WI38 (cell line): ENCODE measurements at regions not wholly inside any gene's neighbourhood (a gene's known extent, or its start where the extent isn't known, plus 50 kb on each side); places are given as distances from the start of the nearest gene placed in this dataset.

Experiments used
- H3K4me3 ChIP-seq: 2 replicates; pipeline ENCODE4 v1.5.1; 2011; ENCODE audit warnings: low read depth, mild to moderate bottlenecking, control low read depth, low read length
- TF ChIP-seq, protein P1 (sequence below): IDR thresholded peaks from 2 replicates; pipeline ENCODE4 v1.5.1; 2012; ENCODE audit warnings: low read depth, mild to moderate bottlenecking, control low read depth, low read length

- H3K4me3 ChIP-seq: no peak overlapping the region
- TF ChIP-seq, protein P1, sequence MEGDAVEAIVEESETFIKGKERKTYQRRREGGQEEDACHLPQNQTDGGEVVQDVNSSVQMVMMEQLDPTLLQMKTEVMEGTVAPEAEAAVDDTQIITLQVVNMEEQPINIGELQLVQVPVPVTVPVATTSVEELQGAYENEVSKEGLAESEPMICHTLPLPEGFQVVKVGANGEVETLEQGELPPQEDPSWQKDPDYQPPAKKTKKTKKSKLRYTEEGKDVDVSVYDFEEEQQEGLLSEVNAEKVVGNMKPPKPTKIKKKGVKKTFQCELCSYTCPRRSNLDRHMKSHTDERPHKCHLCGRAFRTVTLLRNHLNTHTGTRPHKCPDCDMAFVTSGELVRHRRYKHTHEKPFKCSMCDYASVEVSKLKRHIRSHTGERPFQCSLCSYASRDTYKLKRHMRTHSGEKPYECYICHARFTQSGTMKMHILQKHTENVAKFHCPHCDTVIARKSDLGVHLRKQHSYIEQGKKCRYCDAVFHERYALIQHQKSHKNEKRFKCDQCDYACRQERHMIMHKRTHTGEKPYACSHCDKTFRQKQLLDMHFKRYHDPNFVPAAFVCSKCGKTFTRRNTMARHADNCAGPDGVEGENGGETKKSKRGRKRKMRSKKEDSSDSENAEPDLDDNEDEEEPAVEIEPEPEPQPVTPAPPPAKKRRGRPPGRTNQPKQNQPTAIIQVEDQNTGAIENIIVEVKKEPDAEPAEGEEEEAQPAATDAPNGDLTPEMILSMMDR: no peak
Measured at GRCh38 chr13:53182724-53183123, 154.1 kb downstream of the OLFM4 start.

- TF ChIP-seq, protein P1: no peak
- H3K4me3 ChIP-seq: no peak overlapping the region
Measured at GRCh38 chr13:53188120-53188519, 159.5 kb downstream of the OLFM4 start.

DNA sequence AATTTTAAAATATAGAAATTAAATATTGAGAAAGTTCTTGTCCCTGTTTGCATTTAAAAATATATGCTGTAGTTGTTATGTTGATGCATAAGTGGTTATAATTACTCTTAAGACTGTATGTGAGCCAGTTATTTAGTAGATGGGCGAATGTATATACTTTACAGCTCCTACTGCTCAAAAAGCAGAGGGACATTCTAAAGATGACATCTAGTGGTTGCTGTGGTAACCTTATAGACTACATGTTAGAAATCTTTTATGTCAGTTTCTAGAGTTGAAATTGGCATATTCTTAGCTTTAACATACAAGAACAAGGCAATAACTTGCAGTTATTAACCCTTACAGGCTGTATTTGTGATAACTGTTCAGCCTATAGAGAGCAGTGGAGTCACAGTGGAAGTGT, 160.5 kb downstream of the OLFM4 start:
- no peak overlapping the region for H3K4me3 ChIP-seq
- TF ChIP-seq, protein P1: no peak

DNA sequence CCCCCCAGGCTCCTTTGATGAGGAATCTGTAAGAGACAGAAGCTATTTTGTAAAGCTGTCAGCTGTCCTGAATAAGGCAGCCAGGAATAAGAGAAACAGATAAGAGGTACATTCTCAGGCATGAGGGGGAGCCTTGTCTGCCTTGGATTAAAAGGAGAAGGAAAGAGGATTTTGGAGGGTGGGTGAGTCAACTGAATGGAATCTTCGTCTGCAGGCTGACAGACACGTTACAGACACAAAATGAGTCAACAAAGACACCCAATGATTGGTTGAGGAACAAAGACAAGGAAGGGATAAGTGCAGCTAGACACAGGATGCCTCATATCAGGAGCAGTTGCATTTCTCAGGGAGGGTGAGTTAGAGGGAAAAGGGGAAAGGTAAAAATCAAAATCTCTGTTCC, 162.5 kb downstream of the OLFM4 start:
- no peak overlapping the region for H3K4me3 ChIP-seq
- TF ChIP-seq, protein P1: no peak

DNA sequence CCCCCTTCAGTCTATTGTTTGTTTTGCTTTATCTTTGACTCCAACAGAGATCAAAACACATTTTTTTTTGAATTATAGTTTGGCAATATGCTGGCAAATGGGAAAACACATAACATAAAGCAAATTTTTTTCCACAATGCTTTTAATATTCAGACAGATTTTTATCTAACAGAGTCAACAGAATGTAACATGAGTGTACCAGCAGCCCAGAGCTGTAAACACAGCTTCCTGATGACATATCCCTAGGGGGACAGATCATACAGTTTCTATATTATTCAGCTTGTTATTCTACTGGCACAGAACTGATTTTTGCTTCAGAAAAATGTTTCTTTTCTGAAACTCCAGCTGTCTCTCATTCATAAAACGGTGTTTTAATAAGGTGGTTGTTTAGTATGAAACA, 168.8 kb downstream of the OLFM4 start:
- no peak overlapping the region for H3K4me3 ChIP-seq

GRCh38 chr13:53198017-53198416, 169.4 kb downstream of the OLFM4 start:
- no peak overlapping the region for H3K4me3 ChIP-seq
- TF ChIP-seq, protein P1: no peak

More for the DNA sequence above, 168.8 kb downstream of the OLFM4 start:
- TF ChIP-seq, protein P1: no peak

DNA sequence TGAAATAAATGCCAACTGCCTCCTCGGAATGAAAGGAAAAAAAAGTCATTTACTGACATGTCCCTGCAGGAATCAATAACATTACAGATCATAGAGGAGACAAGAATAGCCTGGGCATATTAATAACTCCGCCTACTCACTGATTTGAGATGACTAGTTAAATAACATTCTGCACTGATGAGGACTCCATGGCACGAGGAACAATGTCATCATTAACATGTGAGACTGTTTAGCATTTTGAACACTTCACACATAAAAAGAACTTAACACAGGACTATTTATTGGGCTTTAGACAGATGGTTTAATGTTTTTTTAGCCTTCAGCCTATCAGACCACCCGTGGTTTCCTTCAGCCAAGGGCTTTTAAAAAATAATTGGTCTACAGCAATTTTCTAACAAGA, 170.1 kb downstream of the OLFM4 start:
- TF ChIP-seq, protein P1: no peak
- no peak overlapping the region for H3K4me3 ChIP-seq
